IPS-18a (cell line): ENCODE measurements at regions not wholly inside any gene's neighbourhood (a gene's known extent, or its start where the extent isn't known, plus 50 kb on each side); places are given as distances from the start of the nearest gene placed in this dataset.

Experiments
- H3K27ac ChIP-seq: one replicate; pipeline ENCODE4 v1.5.1; 2013; ENCODE audit warnings: low read length
- H3K27me3 ChIP-seq: one replicate; pipeline ENCODE4 v1.6.1; 2013; ENCODE audit warnings: mild to moderate bottlenecking, low read length; ENCODE audit not compliant: control insufficient read depth, insufficient read depth
- H3K36me3 ChIP-seq: one replicate; pipeline ENCODE4 v1.6.1; 2013; ENCODE audit warnings: low read depth, low read length; ENCODE audit not compliant: control insufficient read depth
- H3K4me1 ChIP-seq: one replicate; pipeline ENCODE4 v1.6.1; 2013; ENCODE audit warnings: low read depth, low read length; ENCODE audit not compliant: control insufficient read depth
- H3K4me3 ChIP-seq: one replicate; pipeline ENCODE4 v1.5.1; 2013; ENCODE audit warnings: low read length
- H3K9ac ChIP-seq: one replicate; pipeline ENCODE4 v1.6.1; 2013; ENCODE audit warnings: mild to moderate bottlenecking, low read length, moderate library complexity
- H3K9me3 ChIP-seq: one replicate; pipeline ENCODE4 v1.6.1; 2013; ENCODE audit warnings: low read depth, low read length; ENCODE audit not compliant: control insufficient read depth

DNA sequence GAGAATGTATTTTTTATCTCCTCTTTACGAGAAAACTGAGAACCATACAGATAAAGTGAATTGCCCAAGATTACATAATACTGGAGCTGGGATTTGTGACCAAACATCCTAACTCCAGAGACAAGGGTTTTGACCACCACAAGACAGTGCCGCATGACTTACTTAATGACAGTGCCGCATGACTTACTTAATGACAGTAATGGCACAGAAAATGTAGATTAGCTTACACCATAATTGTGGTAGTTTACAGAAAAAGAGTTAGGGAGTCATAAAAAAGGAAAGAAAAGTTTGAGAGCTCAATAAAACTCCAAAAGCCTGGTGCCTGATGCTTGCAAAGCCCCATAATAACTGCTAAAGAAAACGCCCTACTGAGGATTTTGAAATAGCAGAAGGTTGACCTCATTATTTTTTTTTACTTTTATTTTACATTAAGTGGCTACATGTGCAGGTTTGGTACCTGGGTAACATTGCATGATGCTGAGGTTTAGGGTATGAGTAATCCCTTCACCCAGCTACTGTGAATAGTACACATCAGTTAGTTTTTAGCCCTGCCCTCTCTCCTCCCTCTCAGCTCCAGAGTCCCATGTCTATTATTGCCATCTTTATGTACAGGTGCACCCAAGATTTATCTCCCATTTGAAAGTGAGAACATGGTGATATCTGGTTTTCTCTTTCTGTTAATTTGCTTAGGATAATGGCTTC is 310.0 kb upstream of the UBE2E3 start:
- H3K4me3 ChIP-seq = no peak overlapping the region
- no peak overlapping the region for H3K27ac ChIP-seq
- no peaks in the 10 kb centered on the region for H3K27me3 ChIP-seq
- H3K9me3 ChIP-seq = no peaks in the 10 kb centered on the region
- H3K36me3 ChIP-seq = no peaks in the 10 kb centered on the region
- peaks cover 6% of the 10 kb centered on the region for H3K4me1 ChIP-seq
- H3K9ac ChIP-seq = no peak overlapping the region

DNA sequence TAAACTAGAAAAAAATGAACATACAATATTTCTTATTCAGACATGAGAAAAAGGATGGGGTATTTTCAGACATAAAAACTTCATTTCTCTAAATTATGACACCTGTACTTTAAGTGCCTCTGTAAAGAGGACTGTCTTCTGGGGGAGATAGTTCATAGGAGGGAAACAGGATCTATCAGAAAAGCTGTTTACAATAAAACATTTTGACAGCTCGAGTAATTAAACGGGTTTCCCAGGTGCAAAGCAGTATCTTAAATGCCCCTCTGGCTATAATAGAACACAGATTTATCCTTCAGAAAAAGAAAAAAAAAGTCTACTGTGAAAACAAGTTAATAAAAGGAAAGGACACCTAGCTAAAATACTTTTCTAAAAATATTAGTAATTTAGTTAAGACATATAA is 311.4 kb upstream of the UBE2E3 start:
- no peaks in the 10 kb centered on the region for H3K4me1 ChIP-seq
- no peak overlapping the region for H3K27ac ChIP-seq
- H3K36me3 ChIP-seq = no peaks in the 10 kb centered on the region
- no peak overlapping the region for H3K9ac ChIP-seq
- H3K4me3 ChIP-seq = no peak overlapping the region
- H3K9me3 ChIP-seq = no peaks in the 10 kb centered on the region
- no peaks in the 10 kb centered on the region for H3K27me3 ChIP-seq

DNA sequence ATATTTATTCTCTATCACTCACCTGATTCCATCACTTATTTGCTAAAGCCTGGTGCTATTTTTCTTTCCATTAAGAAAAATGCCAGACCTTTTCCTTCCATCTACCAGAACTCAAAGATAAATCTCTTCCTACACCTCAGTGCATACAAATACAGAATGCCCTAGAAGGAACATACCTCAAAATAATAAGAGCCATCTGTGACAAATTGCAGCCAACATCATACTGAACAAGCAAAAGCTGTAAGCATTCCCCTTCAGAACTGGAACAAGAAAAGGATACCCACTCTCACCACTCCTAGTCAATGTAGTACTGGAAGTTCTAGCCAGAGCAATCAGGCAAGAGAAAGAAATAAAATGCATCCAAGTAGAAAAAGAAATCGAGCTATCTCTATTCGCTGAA is 315.9 kb upstream of the UBE2E3 start:
- H3K4me3 ChIP-seq = no peak overlapping the region
- H3K27me3 ChIP-seq = no peaks in the 10 kb centered on the region
- no peaks in the 10 kb centered on the region for H3K4me1 ChIP-seq
- no peak overlapping the region for H3K27ac ChIP-seq
- no peaks in the 10 kb centered on the region for H3K36me3 ChIP-seq
- no peaks in the 10 kb centered on the region for H3K9me3 ChIP-seq
- H3K9ac ChIP-seq = no peak overlapping the region

DNA sequence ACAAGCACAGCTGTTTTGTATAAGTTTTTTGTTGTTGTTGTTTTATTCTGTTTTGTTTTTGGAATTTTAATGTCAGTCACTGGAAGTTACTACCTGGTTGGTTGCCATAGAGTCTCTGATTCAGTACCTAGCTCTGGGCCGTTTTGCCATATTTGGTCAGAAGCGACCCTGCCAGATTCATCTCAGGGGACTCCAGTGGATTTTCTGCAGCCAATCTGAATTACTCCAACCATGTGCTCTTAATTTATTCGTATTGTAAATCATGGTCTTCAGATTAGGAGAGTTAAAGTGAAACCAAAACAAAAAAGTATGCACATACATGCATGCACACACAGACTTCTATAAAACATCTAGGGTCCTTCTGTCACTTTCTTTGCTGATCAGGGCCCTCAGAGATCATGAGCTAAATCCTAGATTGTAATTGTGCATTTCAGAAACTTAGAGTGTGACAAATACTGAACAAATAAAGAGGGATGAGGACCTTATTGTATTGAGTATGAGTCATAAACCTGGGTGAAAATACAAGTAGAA is 317.4 kb upstream of the UBE2E3 start:
- no peak overlapping the region for H3K4me3 ChIP-seq
- no peak overlapping the region for H3K9ac ChIP-seq

DNA sequence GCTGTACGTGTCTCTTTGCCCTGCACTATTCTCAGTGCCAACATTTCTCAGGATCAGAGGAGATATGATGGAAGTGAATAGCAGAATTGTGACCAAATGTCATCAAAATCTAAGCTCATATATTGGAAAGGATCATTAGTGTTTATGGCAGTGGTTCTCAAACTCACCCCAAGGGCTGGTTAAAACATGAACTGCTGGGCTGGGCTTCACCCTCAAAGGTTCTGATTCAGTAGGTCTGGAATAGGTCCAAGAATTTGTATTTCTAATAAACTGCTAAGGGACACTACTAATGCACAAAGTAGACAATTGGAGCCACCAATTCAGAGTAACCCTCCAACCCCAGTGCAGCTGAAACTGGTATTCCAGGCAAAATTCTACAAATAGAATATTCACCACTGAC is 317.9 kb upstream of the UBE2E3 start:
- H3K4me1 ChIP-seq = no peaks in the 10 kb centered on the region
- no peak overlapping the region for H3K4me3 ChIP-seq

More for the DNA sequence above, 317.4 kb upstream of the UBE2E3 start:
- no peaks in the 10 kb centered on the region for H3K27me3 ChIP-seq
- H3K36me3 ChIP-seq = no peaks in the 10 kb centered on the region
- H3K4me1 ChIP-seq = no peaks in the 10 kb centered on the region
- H3K27ac ChIP-seq = no peak overlapping the region
- no peaks in the 10 kb centered on the region for H3K9me3 ChIP-seq

DNA sequence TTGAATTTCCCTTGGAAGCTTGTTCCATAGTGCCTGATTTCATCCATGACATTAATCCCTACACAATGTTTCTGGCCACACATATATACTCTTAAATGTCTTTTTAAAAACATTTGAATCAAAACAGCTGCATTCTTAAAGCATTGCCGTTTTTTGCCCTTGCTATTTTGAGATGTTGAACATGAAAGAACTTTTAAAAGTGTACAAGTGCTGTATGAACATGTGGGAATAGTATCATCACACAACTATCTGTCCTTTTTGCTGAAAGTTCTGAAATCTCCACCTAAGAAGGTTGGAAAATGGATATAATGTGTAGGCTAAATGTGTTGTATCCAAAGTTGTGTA is 318.7 kb upstream of the UBE2E3 start:
- no peaks in the 10 kb centered on the region for H3K4me1 ChIP-seq
- no peaks in the 10 kb centered on the region for H3K9me3 ChIP-seq
- H3K36me3 ChIP-seq = no peaks in the 10 kb centered on the region
- H3K27ac ChIP-seq = no peak overlapping the region
- no peak overlapping the region for H3K9ac ChIP-seq
- no peak overlapping the region for H3K4me3 ChIP-seq
- no peaks in the 10 kb centered on the region for H3K27me3 ChIP-seq

More for the DNA sequence above, 317.9 kb upstream of the UBE2E3 start:
- no peak overlapping the region for H3K27ac ChIP-seq
- no peaks in the 10 kb centered on the region for H3K9me3 ChIP-seq
- H3K27me3 ChIP-seq = no peaks in the 10 kb centered on the region
- no peak overlapping the region for H3K9ac ChIP-seq
- H3K36me3 ChIP-seq = no peaks in the 10 kb centered on the region

DNA sequence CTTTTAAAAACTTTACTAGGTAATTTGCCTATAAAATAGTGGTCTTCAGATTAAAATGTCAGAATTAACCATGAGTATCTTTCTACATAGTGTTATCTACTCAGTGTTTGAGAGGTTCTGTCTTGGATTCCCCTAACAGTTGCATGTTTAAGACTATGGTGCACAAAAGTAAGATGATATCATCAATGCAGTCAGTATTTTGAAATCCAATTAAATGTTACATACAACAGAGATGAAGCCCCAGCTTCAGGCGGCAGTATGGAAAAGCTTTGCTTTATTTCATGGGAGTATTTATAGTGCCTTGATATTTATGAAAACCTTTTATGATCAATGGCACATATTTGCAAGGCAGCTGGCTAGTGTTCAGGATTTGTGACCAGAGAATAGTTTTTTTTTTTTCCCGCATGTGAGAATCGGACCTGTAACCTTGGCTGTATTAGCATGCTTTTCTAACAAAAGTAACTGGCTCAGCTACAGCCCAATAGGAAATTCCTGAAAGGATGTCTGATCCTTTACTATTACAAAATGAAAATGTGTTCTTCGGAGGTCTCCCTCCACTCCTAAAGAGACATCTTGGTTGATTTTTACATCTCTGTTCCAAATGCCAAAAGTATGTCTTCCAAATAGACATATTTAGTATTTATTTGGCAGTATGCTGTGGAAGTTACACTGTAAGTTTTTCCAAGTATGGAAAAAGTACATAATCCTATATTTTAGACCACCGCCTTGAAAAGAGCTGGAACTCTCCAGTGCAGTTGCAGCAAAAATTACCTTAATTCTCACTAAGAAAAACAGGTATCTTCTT is 319.3 kb upstream of the UBE2E3 start:
- H3K27me3 ChIP-seq = no peaks in the 10 kb centered on the region
- H3K4me1 ChIP-seq = no peaks in the 10 kb centered on the region
- H3K27ac ChIP-seq = no peak overlapping the region
- H3K4me3 ChIP-seq = no peak overlapping the region
- no peak overlapping the region for H3K9ac ChIP-seq
- H3K36me3 ChIP-seq = no peaks in the 10 kb centered on the region
- H3K9me3 ChIP-seq = no peaks in the 10 kb centered on the region

DNA sequence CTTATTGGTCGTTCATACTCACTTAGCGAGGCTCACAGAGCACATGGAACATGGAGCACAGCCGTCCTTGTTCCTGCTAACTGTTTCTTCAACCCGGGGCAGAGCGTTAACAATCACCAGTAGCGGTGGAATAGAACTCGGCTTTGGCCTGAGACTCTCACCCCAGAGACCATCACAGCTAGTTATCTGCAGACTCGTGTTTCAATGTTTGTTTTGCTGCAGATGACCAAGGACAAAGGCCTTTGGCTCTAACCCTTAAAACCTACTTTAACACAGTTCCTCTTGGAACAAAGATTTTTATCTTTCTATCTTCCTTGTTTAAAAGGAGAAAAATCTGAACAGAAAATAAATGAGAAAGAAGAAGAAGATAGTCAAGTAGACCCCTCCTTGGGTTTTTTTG is 320.2 kb upstream of the UBE2E3 start:
- Histone ChIP-seq H3K27ac (no peak overlapping the region), H3K4me1 (no peaks in the 10 kb centered on the region), H3K36me3 (no peaks in the 10 kb centered on the region), H3K9ac (no peak overlapping the region), H3K9me3 (no peaks in the 10 kb centered on the region), H3K27me3 (no peaks in the 10 kb centered on the region), H3K4me3 (no peak overlapping the region)

DNA sequence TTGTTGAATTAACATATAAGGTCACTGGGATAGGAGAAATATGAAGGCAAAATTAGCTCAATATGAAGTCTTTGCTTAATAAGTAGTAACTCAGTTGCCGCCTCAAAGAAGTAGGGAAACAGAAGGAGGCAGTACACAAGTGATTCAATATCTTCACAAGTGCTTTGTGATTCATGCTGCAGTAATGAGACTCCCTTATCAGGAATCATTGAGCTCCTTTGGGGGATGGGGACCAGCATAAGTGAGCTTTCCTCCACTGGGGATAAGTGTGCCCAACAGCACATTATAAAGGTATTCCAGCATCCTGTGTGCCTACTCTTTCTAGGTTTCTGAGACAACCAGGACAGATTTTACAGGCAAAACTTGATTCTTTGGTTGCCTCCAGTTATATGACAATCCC is 323.4 kb upstream of the UBE2E3 start:
- no peak overlapping the region for H3K27ac ChIP-seq
- no peaks in the 10 kb centered on the region for H3K36me3 ChIP-seq
- H3K9me3 ChIP-seq = no peaks in the 10 kb centered on the region
- H3K27me3 ChIP-seq = no peaks in the 10 kb centered on the region
- no peak overlapping the region for H3K9ac ChIP-seq
- H3K4me3 ChIP-seq = no peak overlapping the region
- H3K4me1 ChIP-seq = no peaks in the 10 kb centered on the region

DNA sequence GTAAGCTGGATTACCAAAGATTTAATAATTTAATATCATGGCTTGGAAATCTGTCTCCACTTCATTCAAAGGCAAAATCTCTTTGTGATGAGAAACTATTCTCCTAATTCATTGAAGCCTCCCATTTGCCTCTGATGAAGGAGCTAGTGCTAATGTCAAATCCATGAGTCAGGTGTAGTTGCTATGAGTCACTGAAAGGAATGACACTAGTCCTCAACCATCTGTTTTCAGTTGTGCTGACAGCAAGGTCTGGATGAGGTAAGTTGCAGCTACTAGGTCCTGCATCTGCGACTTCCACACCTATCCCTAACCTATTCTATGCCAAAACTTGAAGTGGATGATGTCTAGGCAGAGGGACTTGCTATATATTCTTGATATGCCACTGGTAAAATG is 324.0 kb upstream of the UBE2E3 start:
- Histone ChIP-seq H3K36me3 (no peaks in the 10 kb centered on the region), H3K27ac (no peak overlapping the region), H3K4me3 (no peak overlapping the region), H3K9me3 (no peaks in the 10 kb centered on the region), H3K27me3 (no peaks in the 10 kb centered on the region), H3K4me1 (no peaks in the 10 kb centered on the region), H3K9ac (no peak overlapping the region)

DNA sequence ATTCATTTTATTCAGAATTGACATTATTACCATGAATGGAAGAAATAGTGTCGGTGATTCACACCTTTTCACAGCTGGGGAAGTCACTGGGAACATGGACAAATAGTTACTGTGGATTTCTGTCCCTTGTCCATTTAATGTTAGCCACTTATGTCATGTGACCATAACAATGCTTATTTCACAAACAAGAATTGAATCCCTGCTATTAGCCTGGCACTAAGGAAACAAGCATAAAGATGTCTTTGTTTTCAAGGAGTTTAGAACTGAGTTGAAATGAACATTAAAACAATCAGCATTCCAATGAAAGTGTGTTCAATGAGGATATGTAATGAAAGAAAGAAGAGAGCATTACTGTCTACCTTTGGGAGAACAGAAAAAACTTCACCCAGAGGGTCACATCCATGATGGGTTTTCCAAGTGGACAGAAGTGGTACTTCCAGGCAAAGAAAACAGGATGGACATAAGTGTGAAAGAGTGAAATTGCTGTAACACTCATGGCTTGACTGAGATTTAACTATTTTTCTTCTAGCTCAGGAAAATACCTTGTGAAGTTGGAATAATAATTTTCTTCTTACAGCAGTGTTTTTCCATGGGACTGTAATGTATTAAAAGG is 324.5 kb upstream of the UBE2E3 start:
- Histone ChIP-seq H3K27ac (no peak overlapping the region), H3K27me3 (no peaks in the 10 kb centered on the region)

More for the DNA sequence above, 324.5 kb upstream of the UBE2E3 start:
- Histone ChIP-seq H3K4me1 (no peaks in the 10 kb centered on the region), H3K4me3 (no peak overlapping the region), H3K9me3 (no peaks in the 10 kb centered on the region), H3K9ac (no peak overlapping the region), H3K36me3 (no peaks in the 10 kb centered on the region)
